SIG-M5 (cell line): ENCODE measurements at regions not wholly inside any gene's neighbourhood (a gene's known extent, or its start where the extent isn't known, plus 50 kb on each side); places are given as distances from the start of the nearest gene placed in this dataset.

Experiments
- DNase-seq: peaks from one replicate; lab custom pipeline; 2025; lab: John Stamatoyannopoulos, UW

- no peak for DNase-seq
These were observed 54.9 kb downstream of the MAGEB17 start for GRCh38 chrX:16222151-16222550.

- DNase-seq = no peak
These were observed 56.1 kb downstream of the MAGEB17 start for GRCh38 chrX:16223385-16223784.

GRCh38 chrX:16239211-16239610, 71.9 kb downstream of the MAGEB17 start:
- DNase-seq = no peak

- DNase-seq = no peak
These were observed 73.1 kb downstream of the MAGEB17 start for GRCh38 chrX:16240231-16240905.

- DNase-seq = no peak
These were observed 73.7 kb downstream of the MAGEB17 start for GRCh38 chrX:16240968-16241367.

GRCh38 chrX:16250296-16250695, 83.0 kb downstream of the MAGEB17 start:
- DNase-seq = no peak

- no peak for DNase-seq
These were observed 84.5 kb downstream of the MAGEB17 start for GRCh38 chrX:16251782-16252181.

- DNase-seq = no peak
These were observed 91.6 kb downstream of the MAGEB17 start for GRCh38 chrX:16258882-16259281.

GRCh38 chrX:16267431-16267830, 100.2 kb downstream of the MAGEB17 start:
- DNase-seq = no peak

- no peak for DNase-seq
These were observed 100.9 kb downstream of the MAGEB17 start for GRCh38 chrX:16268206-16268605.

GRCh38 chrX:16278927-16279326, 111.6 kb downstream of the MAGEB17 start:
- DNase-seq = no peak

- no peak for DNase-seq
These were observed 114.9 kb downstream of the MAGEB17 start for GRCh38 chrX:16282209-16282608.

- no peak for DNase-seq
These were observed 117.6 kb downstream of the MAGEB17 start for GRCh38 chrX:16284842-16285241.

- DNase-seq = no peak
These were observed 123.7 kb downstream of the MAGEB17 start for GRCh38 chrX:16290997-16291396.

GRCh38 chrX:16300831-16301230, 133.6 kb downstream of the MAGEB17 start:
- DNase-seq = no peak

GRCh38 chrX:16304751-16305150, 137.5 kb downstream of the MAGEB17 start:
- DNase-seq = no peak

- no peak for DNase-seq
These were observed 137.9 kb downstream of the MAGEB17 start for GRCh38 chrX:16305187-16305586.

- no peak for DNase-seq
These were observed 140.7 kb downstream of the MAGEB17 start for GRCh38 chrX:16307950-16308349.

- no peak for DNase-seq
These were observed 141.5 kb downstream of the MAGEB17 start for GRCh38 chrX:16308773-16309172.

GRCh38 chrX:16310326-16310725, 143.0 kb downstream of the MAGEB17 start:
- no peak for DNase-seq

GRCh38 chrX:16311671-16312070, 144.4 kb downstream of the MAGEB17 start:
- no peak for DNase-seq

- no peak for DNase-seq
These were observed 145.7 kb downstream of the MAGEB17 start for GRCh38 chrX:16312761-16313623.

- DNase-seq = no peak
These were observed 149.1 kb downstream of the MAGEB17 start for GRCh38 chrX:16316331-16316730.
